ENCODE measurements at regions not wholly inside any gene's neighbourhood (a gene's known extent, or its start where the extent isn't known, plus 50 kb on each side); places are given as distances from the start of the nearest gene placed in this dataset.

- H3K4me1 ChIP-seq (ENCODE audit: control insufficient read depth, insufficient read depth, low read length, poor library complexity, severe bottlenecking): no peaks in the 10 kb centered on the region
- H3K27ac ChIP-seq (ENCODE audit: insufficient read depth, low read length, poor library complexity, severe bottlenecking): no peak overlapping the region
- H3K4me3 ChIP-seq (ENCODE audit: insufficient read depth, low read depth, low read length, poor library complexity, severe bottlenecking): no peak overlapping the region
- H3K9me3 ChIP-seq (ENCODE audit: control insufficient read depth, low read length): no peaks in the 10 kb centered on the region
- H3K36me3 ChIP-seq (ENCODE audit: control insufficient read depth, insufficient read depth, low read length): no peaks in the 10 kb centered on the region
- H3K27me3 ChIP-seq (replicated peaks; ENCODE audit: control insufficient read depth, insufficient read depth, low read length, poor library complexity, severe bottlenecking): no peaks in the 10 kb centered on the region
- no peak for DNase-seq
Observed at GRCh38 chr2:6506859-6507258, 358.8 kb downstream of the CMPK2 start.

DNA sequence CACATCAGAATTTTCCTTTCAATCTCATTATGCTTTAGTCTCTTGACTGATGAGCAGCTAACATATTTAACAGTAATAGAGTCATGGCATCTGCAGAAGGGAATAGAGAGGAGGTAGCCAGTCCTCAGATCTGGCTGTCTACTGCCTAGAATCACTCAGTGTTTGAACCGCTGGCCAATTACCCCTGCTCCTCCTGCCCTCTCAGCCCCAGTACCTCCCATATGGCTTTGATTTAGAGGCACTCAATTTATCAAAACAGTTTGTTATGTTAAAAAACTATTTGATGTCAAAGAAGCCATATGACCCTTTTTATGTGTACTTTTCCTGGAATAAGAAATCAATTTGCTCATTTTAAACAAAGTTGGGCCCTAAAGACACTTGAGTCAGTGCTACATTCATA is 355.2 kb downstream of the CMPK2 start:
- Histone ChIP-seq H3K4me1 (ENCODE audit: control insufficient read depth, insufficient read depth, low read length, poor library complexity, severe bottlenecking) (no peaks in the 10 kb centered on the region), H3K27me3 (replicated peaks; ENCODE audit: control insufficient read depth, insufficient read depth, low read length, poor library complexity, severe bottlenecking) (no peaks in the 10 kb centered on the region), H3K4me3 (ENCODE audit: insufficient read depth, low read depth, low read length, poor library complexity, severe bottlenecking) (no peak overlapping the region), H3K36me3 (ENCODE audit: control insufficient read depth, insufficient read depth, low read length) (no peaks in the 10 kb centered on the region), H3K27ac (ENCODE audit: insufficient read depth, low read length, poor library complexity, severe bottlenecking) (no peak overlapping the region), H3K9me3 (ENCODE audit: control insufficient read depth, low read length) (no peaks in the 10 kb centered on the region)
- no peak for DNase-seq

- no peaks in the 10 kb centered on the region for H3K4me1 ChIP-seq (ENCODE audit: control insufficient read depth, insufficient read depth, low read length, poor library complexity, severe bottlenecking)
- no peaks in the 10 kb centered on the region for H3K27me3 ChIP-seq (replicated peaks; ENCODE audit: control insufficient read depth, insufficient read depth, low read length, poor library complexity, severe bottlenecking)
- no peak for DNase-seq
- H3K9me3 ChIP-seq (ENCODE audit: control insufficient read depth, low read length): no peaks in the 10 kb centered on the region
- no peak overlapping the region for H3K27ac ChIP-seq (ENCODE audit: insufficient read depth, low read length, poor library complexity, severe bottlenecking)
- no peak overlapping the region for H3K4me3 ChIP-seq (ENCODE audit: insufficient read depth, low read depth, low read length, poor library complexity, severe bottlenecking)
- no peaks in the 10 kb centered on the region for H3K36me3 ChIP-seq (ENCODE audit: control insufficient read depth, insufficient read depth, low read length)
Observed at GRCh38 chr2:6512589-6512988, 353.1 kb downstream of the CMPK2 start.

DNA sequence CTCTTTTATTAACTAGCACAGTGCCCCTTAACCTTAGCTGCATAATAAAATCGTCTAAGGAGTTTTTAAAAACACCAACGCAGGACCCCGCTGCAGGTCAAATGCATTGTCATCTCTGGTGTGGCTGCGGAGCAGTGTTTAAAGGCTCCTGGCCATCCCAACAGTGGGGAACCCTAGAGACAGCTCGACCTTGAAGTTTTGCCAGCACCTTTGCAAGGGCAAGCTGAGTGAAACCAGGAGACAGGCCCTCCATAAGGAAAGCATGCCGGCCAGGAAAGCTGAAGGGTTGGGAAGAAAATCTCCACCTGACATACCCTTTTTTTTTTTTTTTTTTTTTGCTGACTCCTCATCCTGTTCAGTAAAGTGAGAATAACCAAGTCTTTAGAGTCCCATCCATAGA is 349.0 kb downstream of the CMPK2 start:
- DNase-seq: no peak
- Histone ChIP-seq H3K9me3 (ENCODE audit: control insufficient read depth, low read length) (no peaks in the 10 kb centered on the region), H3K27me3 (replicated peaks; ENCODE audit: control insufficient read depth, insufficient read depth, low read length, poor library complexity, severe bottlenecking) (no peaks in the 10 kb centered on the region)

DNA sequence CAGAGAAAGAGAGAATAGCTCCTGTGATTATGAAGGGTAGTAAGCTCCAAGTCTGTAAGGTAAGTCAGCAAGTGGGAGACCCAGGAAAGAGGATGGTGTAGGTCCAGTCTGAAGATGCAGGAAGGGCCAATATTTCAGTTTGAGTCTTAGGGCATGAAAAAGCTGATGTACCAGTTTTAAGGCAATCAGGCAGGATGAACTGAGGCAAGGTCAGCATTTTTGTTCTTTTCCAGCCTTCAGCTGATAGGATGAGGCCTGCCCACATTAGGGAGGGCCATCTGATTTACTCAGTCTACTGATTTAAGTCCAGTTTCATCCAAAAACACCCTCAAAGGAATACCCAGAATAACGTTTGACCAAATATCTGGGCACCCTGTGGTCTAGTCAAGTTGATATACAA is 347.3 kb downstream of the CMPK2 start:
- no peaks in the 10 kb centered on the region for H3K9me3 ChIP-seq (ENCODE audit: control insufficient read depth, low read length)
- no peaks in the 10 kb centered on the region for H3K27me3 ChIP-seq (replicated peaks; ENCODE audit: control insufficient read depth, insufficient read depth, low read length, poor library complexity, severe bottlenecking)
- H3K4me3 ChIP-seq (ENCODE audit: insufficient read depth, low read depth, low read length, poor library complexity, severe bottlenecking): no peak overlapping the region
- H3K27ac ChIP-seq (ENCODE audit: insufficient read depth, low read length, poor library complexity, severe bottlenecking): no peak overlapping the region
- DNase-seq: no peak
- H3K36me3 ChIP-seq (ENCODE audit: control insufficient read depth, insufficient read depth, low read length): no peaks in the 10 kb centered on the region
- H3K4me1 ChIP-seq (ENCODE audit: control insufficient read depth, insufficient read depth, low read length, poor library complexity, severe bottlenecking): no peaks in the 10 kb centered on the region

More for the DNA sequence above, 349.0 kb downstream of the CMPK2 start:
- H3K4me1 ChIP-seq (ENCODE audit: control insufficient read depth, insufficient read depth, low read length, poor library complexity, severe bottlenecking): no peaks in the 10 kb centered on the region
- H3K36me3 ChIP-seq (ENCODE audit: control insufficient read depth, insufficient read depth, low read length): no peaks in the 10 kb centered on the region
- H3K4me3 ChIP-seq (ENCODE audit: insufficient read depth, low read depth, low read length, poor library complexity, severe bottlenecking): no peak overlapping the region
- no peak overlapping the region for H3K27ac ChIP-seq (ENCODE audit: insufficient read depth, low read length, poor library complexity, severe bottlenecking)

DNA sequence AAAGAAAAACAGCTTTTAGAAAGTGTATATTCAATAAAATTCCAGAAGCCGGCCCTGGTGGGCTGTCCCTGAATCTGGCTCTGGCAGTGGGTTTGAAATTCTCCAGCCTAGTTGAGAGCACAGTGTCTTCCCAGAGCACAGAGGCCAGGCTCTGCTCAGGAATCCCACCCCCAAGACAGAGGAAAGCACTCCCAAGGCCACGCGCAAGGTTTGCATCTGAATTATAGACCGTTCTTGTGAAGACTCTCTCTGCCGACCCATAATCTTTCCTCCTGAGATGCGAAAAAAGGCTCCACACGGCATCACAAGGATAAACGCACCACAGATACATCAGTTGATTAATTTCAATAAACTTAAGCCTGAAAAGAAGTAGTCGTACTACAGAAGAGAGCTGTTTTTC is 342.2 kb downstream of the CMPK2 start:
- H3K9me3 ChIP-seq (ENCODE audit: control insufficient read depth, low read length): no peaks in the 10 kb centered on the region
- H3K36me3 ChIP-seq (ENCODE audit: control insufficient read depth, insufficient read depth, low read length): no peaks in the 10 kb centered on the region
- H3K4me1 ChIP-seq (ENCODE audit: control insufficient read depth, insufficient read depth, low read length, poor library complexity, severe bottlenecking): no peaks in the 10 kb centered on the region
- no peak overlapping the region for H3K27ac ChIP-seq (ENCODE audit: insufficient read depth, low read length, poor library complexity, severe bottlenecking)
- no peak overlapping the region for H3K4me3 ChIP-seq (ENCODE audit: insufficient read depth, low read depth, low read length, poor library complexity, severe bottlenecking)
- H3K27me3 ChIP-seq (replicated peaks; ENCODE audit: control insufficient read depth, insufficient read depth, low read length, poor library complexity, severe bottlenecking): no peaks in the 10 kb centered on the region
- no peak for DNase-seq

- Histone ChIP-seq H3K4me1 (ENCODE audit: control insufficient read depth, insufficient read depth, low read length, poor library complexity, severe bottlenecking) (no peaks in the 10 kb centered on the region), H3K27ac (ENCODE audit: insufficient read depth, low read length, poor library complexity, severe bottlenecking) (no peak overlapping the region), H3K9me3 (ENCODE audit: control insufficient read depth, low read length) (no peaks in the 10 kb centered on the region), H3K27me3 (replicated peaks; ENCODE audit: control insufficient read depth, insufficient read depth, low read length, poor library complexity, severe bottlenecking) (no peaks in the 10 kb centered on the region), H3K36me3 (ENCODE audit: control insufficient read depth, insufficient read depth, low read length) (no peaks in the 10 kb centered on the region), H3K4me3 (ENCODE audit: insufficient read depth, low read depth, low read length, poor library complexity, severe bottlenecking) (no peak overlapping the region)
- DNase-seq: no peak
Observed at GRCh38 chr2:6524691-6525474, 340.8 kb downstream of the CMPK2 start.

DNA sequence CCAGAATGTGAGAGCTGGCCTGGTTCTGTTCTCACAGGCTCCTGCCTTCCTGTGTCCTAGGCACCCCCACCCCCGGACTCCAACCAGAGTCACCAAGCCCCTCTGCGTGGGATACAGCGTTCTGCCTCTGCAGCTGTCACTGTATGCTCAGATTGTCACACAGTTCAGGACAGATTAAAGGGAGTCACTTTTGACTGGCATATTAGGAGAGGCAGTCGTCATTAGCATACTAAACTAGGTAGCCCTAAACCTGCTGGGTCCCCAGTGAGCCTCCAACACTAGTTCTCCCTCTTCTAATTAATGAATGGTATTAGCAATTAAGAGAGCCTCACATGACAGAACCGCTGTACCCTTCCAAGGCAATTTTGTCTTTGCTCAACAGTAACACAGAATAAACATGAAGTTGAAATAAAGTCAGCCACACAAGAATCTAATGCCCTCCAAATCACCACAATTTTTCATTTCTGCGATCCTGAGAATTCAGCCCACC is 340.2 kb downstream of the CMPK2 start:
- H3K27ac ChIP-seq (ENCODE audit: insufficient read depth, low read length, poor library complexity, severe bottlenecking): no peak overlapping the region
- H3K36me3 ChIP-seq (ENCODE audit: control insufficient read depth, insufficient read depth, low read length): no peaks in the 10 kb centered on the region
- no peaks in the 10 kb centered on the region for H3K9me3 ChIP-seq (ENCODE audit: control insufficient read depth, low read length)
- H3K4me3 ChIP-seq (ENCODE audit: insufficient read depth, low read depth, low read length, poor library complexity, severe bottlenecking): no peak overlapping the region
- H3K4me1 ChIP-seq (ENCODE audit: control insufficient read depth, insufficient read depth, low read length, poor library complexity, severe bottlenecking): no peaks in the 10 kb centered on the region
- DNase-seq: no peak
- no peaks in the 10 kb centered on the region for H3K27me3 ChIP-seq (replicated peaks; ENCODE audit: control insufficient read depth, insufficient read depth, low read length, poor library complexity, severe bottlenecking)

- no peak for DNase-seq
- Histone ChIP-seq H3K36me3 (ENCODE audit: control insufficient read depth, insufficient read depth, low read length) (no peaks in the 10 kb centered on the region), H3K27ac (ENCODE audit: insufficient read depth, low read length, poor library complexity, severe bottlenecking) (no peak overlapping the region), H3K27me3 (replicated peaks; ENCODE audit: control insufficient read depth, insufficient read depth, low read length, poor library complexity, severe bottlenecking) (no peaks in the 10 kb centered on the region), H3K4me3 (ENCODE audit: insufficient read depth, low read depth, low read length, poor library complexity, severe bottlenecking) (no peak overlapping the region), H3K4me1 (ENCODE audit: control insufficient read depth, insufficient read depth, low read length, poor library complexity, severe bottlenecking) (no peaks in the 10 kb centered on the region), H3K9me3 (ENCODE audit: control insufficient read depth, low read length) (no peaks in the 10 kb centered on the region)
Observed at GRCh38 chr2:6526093-6526824, 339.4 kb downstream of the CMPK2 start.

DNA sequence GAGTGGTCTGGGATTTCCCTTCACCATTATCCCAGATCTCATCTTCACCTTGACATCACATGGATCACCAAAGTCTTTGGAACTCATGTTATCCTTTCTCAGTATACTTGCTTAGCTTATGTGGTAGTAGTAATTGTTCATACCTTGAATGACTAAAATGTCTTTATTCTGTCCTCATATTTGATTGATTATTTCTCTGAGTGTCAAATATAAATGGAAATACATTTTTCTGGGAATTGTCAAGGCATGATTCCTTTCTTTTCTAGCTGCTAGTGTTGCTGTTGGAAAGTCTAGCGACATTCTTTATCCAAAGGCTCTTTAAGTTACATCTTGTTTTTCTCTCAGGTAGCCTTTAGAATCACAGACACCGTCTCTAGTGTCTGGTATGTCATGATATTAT is 334.4 kb downstream of the CMPK2 start:
- H3K9me3 ChIP-seq (ENCODE audit: control insufficient read depth, low read length): no peaks in the 10 kb centered on the region
- DNase-seq: no peak
- H3K36me3 ChIP-seq (ENCODE audit: control insufficient read depth, insufficient read depth, low read length): no peaks in the 10 kb centered on the region
- no peak overlapping the region for H3K4me3 ChIP-seq (ENCODE audit: insufficient read depth, low read depth, low read length, poor library complexity, severe bottlenecking)
- no peaks in the 10 kb centered on the region for H3K27me3 ChIP-seq (replicated peaks; ENCODE audit: control insufficient read depth, insufficient read depth, low read length, poor library complexity, severe bottlenecking)
- no peak overlapping the region for H3K27ac ChIP-seq (ENCODE audit: insufficient read depth, low read length, poor library complexity, severe bottlenecking)
- no peaks in the 10 kb centered on the region for H3K4me1 ChIP-seq (ENCODE audit: control insufficient read depth, insufficient read depth, low read length, poor library complexity, severe bottlenecking)

Data from effector memory CD4-positive, alpha-beta T cell (primary cell).